ENCODE measurements at regions not wholly inside any gene's neighbourhood (a gene's known extent, or its start where the extent isn't known, plus 50 kb on each side); places are given as distances from the start of the nearest gene placed in this dataset.

GRCh38 chr11:129321076-129321475, 54.6 kb upstream of the BARX2 start:
- Mint-ChIP-seq H3K36me3 (ENCODE audit: insufficient read depth in 1 of 3, low read depth in 3 of 3) (no peaks in the 10 kb centered on the region), H3K4me1 (peaks cover 38% of the 10 kb centered on the region in 2 experiments), H3K27ac (peak overlapping the region in 1 of 3 experiments; percentile 85; a peak in 2 of 7 replicates), H3K4me3 (no peak overlapping the region), H3K9me3 (no peaks in the 10 kb centered on the region), H3K27me3 (ENCODE audit: low read depth) (peaks cover 2% of the 10 kb centered on the region; the same call in 1 of the 2 replicates)
- Histone ChIP-seq H3K27ac (ENCODE audit: insufficient read length, low read depth, low read length) (no peak overlapping the region), H3K4ac (ENCODE audit: low read depth, low read length) (no peak overlapping the region), H3K79me1 (ENCODE audit: insufficient read depth, low read depth, low read length, poor library complexity, severe bottlenecking) (no peaks in the 10 kb centered on the region), H3K14ac (ENCODE audit: insufficient read depth, low read length) (no peak overlapping the region), H3K18ac (ENCODE audit: insufficient read length, low read depth, low read length) (no peak overlapping the region), H3K9me3 (ENCODE audit: control insufficient read depth, low read depth, low read length) (no peaks in the 10 kb centered on the region), H4K8ac (replicated peaks; ENCODE audit: insufficient read length, low read depth, low read length) (no peak overlapping the region), H4K20me1 (ENCODE audit: control insufficient read depth, insufficient read depth, insufficient read length) (no peaks in the 10 kb centered on the region), H4K5ac (ENCODE audit: insufficient read length, low read depth, low read length) (no peak overlapping the region), H2AFZ (ENCODE audit: low read length) (no peak overlapping the region), H3K23me2 (ENCODE audit: insufficient read length, low read depth, low read length, poor library complexity, severe bottlenecking) (no peaks in the 10 kb centered on the region), H2BK15ac (ENCODE audit: low read depth, low read length) (no peak overlapping the region), H2BK5ac (ENCODE audit: insufficient read length, low read length) (no peak overlapping the region), H3K23ac (ENCODE audit: insufficient read length, low read depth, low read length) (no peak overlapping the region), H2AK5ac (ENCODE audit: insufficient read length, low read length) (no peak overlapping the region), H3K79me2 (ENCODE audit: insufficient read depth, low read length) (no peaks in the 10 kb centered on the region), H2BK20ac (ENCODE audit: low read depth, low read length, poor library complexity, severe bottlenecking) (no peak overlapping the region), H3K4me1 (ENCODE audit: insufficient read depth, low read length) (peaks cover 11% of the 10 kb centered on the region), H3K9ac (ENCODE audit: extremely low read depth, insufficient read length, low read length) (no peak overlapping the region), H4K91ac (ENCODE audit: insufficient read length, low read depth, low read length) (no peak overlapping the region), H3T11ph (ENCODE audit: low read length) (no peak overlapping the region), H3K27me3 (ENCODE audit: insufficient read depth, low read length) (no peaks in the 10 kb centered on the region), H3K4me2 (ENCODE audit: insufficient read depth, insufficient read length, low read length) (no peak overlapping the region), H2BK12ac (ENCODE audit: insufficient read length, low read depth, low read length) (no peak overlapping the region), H3K56ac (ENCODE audit: insufficient read length, low read depth, low read length) (no peak overlapping the region), H2BK120ac (ENCODE audit: low read depth, low read length, poor library complexity, severe bottlenecking) (no peak overlapping the region)
- no CpG with 5 or more reads among the region's 2 CpGs for WGBS (ENCODE audit: extremely low coverage, insufficient read length, low lambda C conversion rate)
- TF ChIP-seq, protein P1, sequence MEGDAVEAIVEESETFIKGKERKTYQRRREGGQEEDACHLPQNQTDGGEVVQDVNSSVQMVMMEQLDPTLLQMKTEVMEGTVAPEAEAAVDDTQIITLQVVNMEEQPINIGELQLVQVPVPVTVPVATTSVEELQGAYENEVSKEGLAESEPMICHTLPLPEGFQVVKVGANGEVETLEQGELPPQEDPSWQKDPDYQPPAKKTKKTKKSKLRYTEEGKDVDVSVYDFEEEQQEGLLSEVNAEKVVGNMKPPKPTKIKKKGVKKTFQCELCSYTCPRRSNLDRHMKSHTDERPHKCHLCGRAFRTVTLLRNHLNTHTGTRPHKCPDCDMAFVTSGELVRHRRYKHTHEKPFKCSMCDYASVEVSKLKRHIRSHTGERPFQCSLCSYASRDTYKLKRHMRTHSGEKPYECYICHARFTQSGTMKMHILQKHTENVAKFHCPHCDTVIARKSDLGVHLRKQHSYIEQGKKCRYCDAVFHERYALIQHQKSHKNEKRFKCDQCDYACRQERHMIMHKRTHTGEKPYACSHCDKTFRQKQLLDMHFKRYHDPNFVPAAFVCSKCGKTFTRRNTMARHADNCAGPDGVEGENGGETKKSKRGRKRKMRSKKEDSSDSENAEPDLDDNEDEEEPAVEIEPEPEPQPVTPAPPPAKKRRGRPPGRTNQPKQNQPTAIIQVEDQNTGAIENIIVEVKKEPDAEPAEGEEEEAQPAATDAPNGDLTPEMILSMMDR (conservative IDR thresholded peaks at IDR 0.05): no peak
- no peak for DNase-seq

All from H9 (cell line).